K562 (cell line): ENCODE measurements at regions not wholly inside any gene's neighbourhood (a gene's known extent, or its start where the extent isn't known, plus 50 kb on each side); places are given as distances from the start of the nearest gene placed in this dataset.

Experiments
- ATAC-seq: fragments of 200-7000 bp; cut with Tn5 transposase; 3 replicates; pipeline ENCODE4 v1.9.1; 2020; ENCODE audit warnings: moderate library complexity
- BruUV-seq: library from RNA; stranded (reverse); fragments of 400-500 nt; replicated peaks from 2 replicates; lab custom pipeline; 2021; lab: Mats Ljungman, UMichigan
- CTCF ChIA-PET: fragments of 300-600 bp; formaldehyde crosslinking; extraction: SDS; loops from one replicate; lab custom pipeline; 2021; ENCODE audit warnings: low intra/inter-chr PET ratio; lab: Yijun Ruan, JAX
- POLR2A ChIA-PET: fragments of 300-600, 350-650 bp; sonication (Branson Sonifier 250); formaldehyde crosslinking; extraction: SDS; loops from one replicate; lab custom pipeline; 2021; ENCODE audit warnings: antibody characterized with exemption, inconsistent platforms; lab: Yijun Ruan, JAX
- DNase-seq, 4 experiments: peaks; one replicate each; pipeline versions ENCODE4 v3.0.0 to v3.0.0-alpha.2; 2011 to 2018; ENCODE audit warnings: low spot score in 3 of 4, mixed read lengths in 3 of 4; ENCODE audit errors: extremely low read depth in 1 of 4
- FAIRE-seq: peaks from 2 replicates; lab custom pipeline; 2011; peaks lifted over from hg19 to GRCh38; lab: Jason Lieb, UNC
- H2AFZ ChIP-seq: 2 replicates; pipeline ENCODE4 v1.6.0; 2011; ENCODE audit warnings: low read depth, low read length, control low read depth, inconsistent platforms
- H3K27ac ChIP-seq: fragments of 200-600 bp; 3 replicates; pipeline ENCODE4 v1.8.0; 2011; ENCODE audit warnings: low read depth, mild to moderate bottlenecking, control low read depth, inconsistent platforms, low read length, moderate library complexity, mixed read lengths; ENCODE audit errors: extremely low read depth
- H3K27me3 ChIP-seq, 2 experiments: fragments of 300-600 bp in 1 of 2; 2 replicates in 1 of 2; 3 replicates in 1 of 2; pipeline versions ENCODE4 v1.6.0 to v1.8.0; 2011; ENCODE audit warnings: inconsistent platforms in 2 of 2, low read length in 2 of 2, mild to moderate bottlenecking in 1 of 2, mixed read lengths in 1 of 2, moderate library complexity in 1 of 2; ENCODE audit not compliant: control insufficient read depth in 2 of 2, insufficient read depth in 2 of 2
- H3K36me3 ChIP-seq: fragments of 300-600 bp; 3 replicates; pipeline ENCODE4 v1.8.0; 2011; ENCODE audit warnings: mild to moderate bottlenecking, low read length, inconsistent platforms; ENCODE audit not compliant: control insufficient read depth, insufficient read depth
- H3K4me1 ChIP-seq, 2 experiments: fragments of 200-600 bp in 1 of 2; replicated peaks in 1 of 2; 2 replicates in 1 of 2; 3 replicates in 1 of 2; pipeline versions ENCODE4 v1.5.1 to v1.8.0; 2011; ENCODE audit warnings: inconsistent platforms in 2 of 2, low read length in 2 of 2, mild to moderate bottlenecking in 1 of 2, mixed read lengths in 1 of 2, moderate library complexity in 1 of 2; ENCODE audit not compliant: control insufficient read depth in 2 of 2, insufficient read depth in 2 of 2
- H3K4me2 ChIP-seq: 2 replicates; pipeline ENCODE4 v1.6.1; 2011; ENCODE audit warnings: low read length, control low read depth, inconsistent platforms, mixed read lengths; ENCODE audit not compliant: insufficient read depth
- H3K4me3 ChIP-seq: fragments of 200-600 bp; sonication (generic), shearing (Covaris generic); 2 replicates; pipeline ENCODE4 v1.5.1; 2016; ENCODE audit warnings: control low read depth, inconsistent platforms
- H3K79me2 ChIP-seq: fragments of 200-600 bp; 3 replicates; pipeline ENCODE4 v1.8.0; 2011; ENCODE audit warnings: low read length, inconsistent platforms; ENCODE audit not compliant: control insufficient read depth, insufficient read depth
- H3K9ac ChIP-seq, 2 experiments: 2 replicates each; pipeline versions ENCODE4 v1.6.0 to v1.6.1; 2011; ENCODE audit warnings: low read depth in 2 of 2, low read length in 2 of 2, control low read depth in 1 of 2, inconsistent platforms in 1 of 2, mild to moderate bottlenecking in 1 of 2, mixed read lengths in 1 of 2; ENCODE audit not compliant: insufficient read depth in 1 of 2
- H3K9me1 ChIP-seq: one replicate; pipeline ENCODE4 v1.6.0; 2011; ENCODE audit warnings: inconsistent platforms, mild to moderate bottlenecking, low read length, moderate library complexity; ENCODE audit not compliant: control insufficient read depth, insufficient read depth
- H3K9me3 ChIP-seq: replicated peaks from 2 replicates; pipeline ENCODE4 v1.5.1; 2011; ENCODE audit warnings: low read depth, low read length, inconsistent platforms; ENCODE audit not compliant: control insufficient read depth, insufficient read depth
- H4K20me1 ChIP-seq: replicated peaks from 2 replicates; pipeline ENCODE4 v1.6.1; 2011; ENCODE audit warnings: low read length, inconsistent platforms, mixed read lengths; ENCODE audit not compliant: control insufficient read depth, insufficient read depth
- CEBPB ChIP-seq: fragments of 450-650 bp; IDR thresholded peaks from 2 replicates; pipeline ENCODE4 v1.6.1; 2016; ENCODE audit warnings: missing genetic modification characterization, missing compliant biosample characterization
- CHD1 ChIP-seq: fragments of 200-600 bp; sonication (generic); IDR thresholded peaks from one replicate; pipeline ENCODE4 v1.6.1; 2012; ENCODE audit warnings: mild to moderate bottlenecking, moderate library complexity, low read length, inconsistent platforms
- CREB5 ChIP-seq: fragments of 250-450 bp; sonication (Bioruptor Pico); IDR thresholded peaks from 2 replicates; pipeline ENCODE4 v1.5.0; 2020; ENCODE audit warnings: mild to moderate bottlenecking
- DEAF1 ChIP-seq: fragments of 450-650 bp; formaldehyde crosslinking; IDR thresholded peaks from 2 replicates; pipeline ENCODE4 v1.4.0; 2020; ENCODE audit warnings: mild to moderate bottlenecking, moderate library complexity
- ETV5 ChIP-seq: sonication (generic); formaldehyde crosslinking; IDR thresholded peaks from 2 replicates; pipeline ENCODE4 v1.4.0; 2020; ENCODE audit warnings: low read depth, mild to moderate bottlenecking, missing genetic modification reagents
- FOSL1 ChIP-seq: fragments of 200-800 bp; sonication (Bioruptor generic); conservative IDR thresholded peaks from 2 replicates; pipeline ENCODE4 v1.6.1; 2016; ENCODE audit warnings: missing genetic modification characterization, missing compliant biosample characterization
- HDAC8 ChIP-seq: fragments of 450-650 bp; IDR thresholded peaks from 2 replicates; pipeline ENCODE4 v1.6.1; 2016; ENCODE audit warnings: mild to moderate bottlenecking, missing genetic modification characterization, moderate library complexity, missing compliant biosample characterization
- MTA1 ChIP-seq: fragments of 450-650 bp; IDR thresholded peaks from 2 replicates; pipeline ENCODE4 v1.6.1; 2017; ENCODE audit warnings: borderline replicate concordance
- NFRKB ChIP-seq: fragments of 450-650 bp; IDR thresholded peaks from 2 replicates; pipeline ENCODE4 v1.6.1; 2016; ENCODE audit warnings: low read depth
- SMAD4 ChIP-seq: fragments of 250-450 bp; sonication (Bioruptor Pico); conservative IDR thresholded peaks from 2 replicates; pipeline ENCODE4 v1.8.0; 2021; ENCODE audit warnings: inconsistent platforms, mild to moderate bottlenecking, moderate library complexity
- ZBTB8A ChIP-seq: fragments of 450-650 bp; IDR thresholded peaks from 2 replicates; pipeline ENCODE4 v1.6.1; 2018; ENCODE audit warnings: mild to moderate bottlenecking, moderate library complexity; ENCODE audit not compliant: partially characterized antibody
- ZNF395 ChIP-seq: fragments of 200-800 bp; sonication (Bioruptor generic); IDR thresholded peaks from 2 replicates; pipeline ENCODE4 v1.6.1; 2017; ENCODE audit warnings: missing genetic modification characterization, missing compliant biosample characterization
- ZNF408 ChIP-seq: fragments of 250-450 bp; sonication (Bioruptor Pico); IDR thresholded peaks from 2 replicates; pipeline ENCODE4 v1.4.0; 2020; ENCODE audit warnings: low read depth, mild to moderate bottlenecking, moderate library complexity
- WGBS: fragments of 100-300 bp; shearing (Covaris generic); methylation state at CpG from one replicate; pipeline ENCODE4 v1.1.6; 2016; ENCODE audit warnings: low coverage, mixed read lengths; ENCODE audit not compliant: insufficient coverage; ENCODE audit errors: missing lambda C conversion rate; 5-methylcytosine and 5-hydroxymethylcytosine counted together
- in situ Hi-C: fragments of 300-500 bp; cut with MboI; formaldehyde crosslinking; loops from 4 replicates; pipeline ENCODE4 v1.15.0; 2018; ENCODE audit warnings: inconsistent platforms, mixed read lengths
- intact Hi-C: fragments of 100-400 bp; cut with micrococcal nuclease; formaldehyde crosslinking; loops from 2 replicates; pipeline ENCODE4 v1.14.2; 2022

- no peaks in the 10 kb centered on the region for H4K20me1 ChIP-seq
- CTCF ChIA-PET: no interaction called here
- no peak overlapping the region for H3K9ac ChIP-seq
- BruUV-seq: no TSS peak
- intact Hi-C loops (no loop called here), in situ Hi-C loops (no loop called here)
- no peaks in the 10 kb centered on the region for H3K9me3 ChIP-seq
- H3K27ac ChIP-seq: no peak overlapping the region
- H2AFZ ChIP-seq: no peak overlapping the region
- TF ChIP-seq ETV5 (no peak), MTA1 (no peak), CREB5 (no peak), NFRKB (no peak), ZNF395 (CRISPR knock-in tag) (no peak), CHD1 (no peak), DEAF1 (no peak), FOSL1 (no peak), ZBTB8A (no peak), HDAC8 (tag) (no peak), CEBPB (no peak), SMAD4 (CRISPR knock-in tag) (no peak), ZNF408 (CRISPR knock-in tag) (no peak)
- H3K27me3 ChIP-seq: no peaks in the 10 kb centered on the region
- H3K79me2 ChIP-seq: no peaks in the 10 kb centered on the region
- H3K9me1 ChIP-seq: no peaks in the 10 kb centered on the region
- WGBS: 0% methylated on average over 4 of the region's 4 CpGs
- no peak overlapping the region for H3K4me3 ChIP-seq
- FAIRE-seq: no peak
- no peak for DNase-seq
- no peak overlapping the region for H3K4me2 ChIP-seq
- no peak for ATAC-seq
- no peaks in the 10 kb centered on the region for H3K36me3 ChIP-seq
- no peaks in the 10 kb centered on the region for H3K4me1 ChIP-seq
- POLR2A ChIA-PET: no interaction called here
Measured at GRCh38 chr4:101555341-101555880, 208.1 kb upstream of the PPP3CA start.
